Progenitor cell of endocrine pancreas (in vitro differentiated cells): ENCODE measurements at regions not wholly inside any gene's neighbourhood (a gene's known extent, or its start where the extent isn't known, plus 50 kb on each side); places are given as distances from the start of the nearest gene placed in this dataset.

Experiments
- DNase-seq: peaks from one replicate; pipeline ENCODE4 v3.0.0; 2021; ENCODE audit warnings: low spot score; ENCODE audit not compliant: unreplicated experiment
- H3K27ac Mint-ChIP-seq: 2 replicates; pipeline ENCODE4 v1.8.0; 2021; ENCODE audit warnings: mild to moderate bottlenecking, moderate library complexity, mixed read lengths
- H3K27me3 Mint-ChIP-seq: 2 replicates; pipeline ENCODE4 v1.8.0; 2021; ENCODE audit warnings: mixed read lengths
- H3K36me3 Mint-ChIP-seq: 2 replicates; pipeline ENCODE4 v1.8.0; 2022; ENCODE audit warnings: mixed read lengths; ENCODE audit not compliant: insufficient read depth
- H3K4me1 Mint-ChIP-seq: 2 replicates; pipeline ENCODE4 v1.8.0; 2021; ENCODE audit warnings: low read depth, mixed read lengths
- H3K4me3 Mint-ChIP-seq: 2 replicates; pipeline ENCODE4 v1.8.0; 2021; ENCODE audit warnings: low read depth, mild to moderate bottlenecking, moderate library complexity, mixed read lengths
- H3K9me3 Mint-ChIP-seq: 2 replicates; pipeline ENCODE4 v1.8.0; 2021; ENCODE audit warnings: low read depth, mixed read lengths
- TF ChIP-seq, protein P1 (sequence below): fragments of 200-600 bp; sonication (generic); IDR thresholded peaks from one replicate; pipeline ENCODE4 v1.5.0; 2021; ENCODE audit warnings: antibody characterized with exemption, mild to moderate bottlenecking; ENCODE audit not compliant: unreplicated experiment

DNA sequence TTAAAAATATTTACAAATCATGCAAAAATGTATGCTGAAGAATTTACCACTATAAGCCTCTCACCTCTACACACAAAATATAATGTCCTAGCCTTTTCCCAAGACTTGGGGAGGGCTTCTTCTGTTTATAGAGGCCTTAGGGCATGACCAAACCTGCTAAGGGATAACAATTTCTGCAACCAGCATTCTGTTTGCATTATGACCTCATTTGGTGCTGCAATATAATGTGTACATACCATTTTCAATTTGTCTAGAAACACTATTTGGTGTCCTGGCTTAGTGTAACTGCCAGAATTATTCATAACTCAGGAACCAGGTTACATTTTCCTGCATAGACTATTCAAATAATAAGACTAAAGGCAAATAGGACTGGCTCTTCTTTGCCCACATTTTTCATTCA is 446.6 kb upstream of the SORCS1 start:
- no peak for DNase-seq
- no peak overlapping the region for H3K27ac Mint-ChIP-seq
- no peaks in the 10 kb centered on the region for H3K9me3 Mint-ChIP-seq
- no peaks in the 10 kb centered on the region for H3K27me3 Mint-ChIP-seq
- H3K36me3 Mint-ChIP-seq = no peaks in the 10 kb centered on the region
- H3K4me1 Mint-ChIP-seq = no peaks in the 10 kb centered on the region
- TF ChIP-seq, protein P1, sequence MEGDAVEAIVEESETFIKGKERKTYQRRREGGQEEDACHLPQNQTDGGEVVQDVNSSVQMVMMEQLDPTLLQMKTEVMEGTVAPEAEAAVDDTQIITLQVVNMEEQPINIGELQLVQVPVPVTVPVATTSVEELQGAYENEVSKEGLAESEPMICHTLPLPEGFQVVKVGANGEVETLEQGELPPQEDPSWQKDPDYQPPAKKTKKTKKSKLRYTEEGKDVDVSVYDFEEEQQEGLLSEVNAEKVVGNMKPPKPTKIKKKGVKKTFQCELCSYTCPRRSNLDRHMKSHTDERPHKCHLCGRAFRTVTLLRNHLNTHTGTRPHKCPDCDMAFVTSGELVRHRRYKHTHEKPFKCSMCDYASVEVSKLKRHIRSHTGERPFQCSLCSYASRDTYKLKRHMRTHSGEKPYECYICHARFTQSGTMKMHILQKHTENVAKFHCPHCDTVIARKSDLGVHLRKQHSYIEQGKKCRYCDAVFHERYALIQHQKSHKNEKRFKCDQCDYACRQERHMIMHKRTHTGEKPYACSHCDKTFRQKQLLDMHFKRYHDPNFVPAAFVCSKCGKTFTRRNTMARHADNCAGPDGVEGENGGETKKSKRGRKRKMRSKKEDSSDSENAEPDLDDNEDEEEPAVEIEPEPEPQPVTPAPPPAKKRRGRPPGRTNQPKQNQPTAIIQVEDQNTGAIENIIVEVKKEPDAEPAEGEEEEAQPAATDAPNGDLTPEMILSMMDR = no peak
- no peak overlapping the region for H3K4me3 Mint-ChIP-seq

DNA sequence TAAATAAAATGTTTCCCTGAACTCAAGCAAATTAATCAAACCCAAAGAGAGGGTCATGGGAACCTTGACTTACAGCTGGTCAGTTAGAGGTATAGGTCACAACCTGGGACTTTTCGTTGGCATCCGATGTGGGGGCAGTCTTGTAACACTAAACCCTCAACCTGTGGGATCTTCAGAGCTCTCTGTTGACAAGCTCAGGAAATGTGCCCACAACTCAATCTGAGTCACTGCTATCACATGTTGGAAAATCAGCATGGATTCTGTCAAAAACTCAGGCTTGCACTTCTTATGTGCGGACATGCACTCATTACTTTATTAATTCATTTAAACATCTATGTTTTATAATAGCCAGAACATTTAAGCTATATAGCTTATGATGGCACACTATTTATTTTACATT is 424.6 kb upstream of the SORCS1 start:
- Mint-ChIP-seq H3K4me3 (no peak overlapping the region), H3K27me3 (no peaks in the 10 kb centered on the region), H3K27ac (no peak overlapping the region), H3K9me3 (peaks cover 12% of the 10 kb centered on the region), H3K36me3 (no peaks in the 10 kb centered on the region), H3K4me1 (no peaks in the 10 kb centered on the region)
- TF ChIP-seq, protein P1 = no peak
- DNase-seq = no peak

DNA sequence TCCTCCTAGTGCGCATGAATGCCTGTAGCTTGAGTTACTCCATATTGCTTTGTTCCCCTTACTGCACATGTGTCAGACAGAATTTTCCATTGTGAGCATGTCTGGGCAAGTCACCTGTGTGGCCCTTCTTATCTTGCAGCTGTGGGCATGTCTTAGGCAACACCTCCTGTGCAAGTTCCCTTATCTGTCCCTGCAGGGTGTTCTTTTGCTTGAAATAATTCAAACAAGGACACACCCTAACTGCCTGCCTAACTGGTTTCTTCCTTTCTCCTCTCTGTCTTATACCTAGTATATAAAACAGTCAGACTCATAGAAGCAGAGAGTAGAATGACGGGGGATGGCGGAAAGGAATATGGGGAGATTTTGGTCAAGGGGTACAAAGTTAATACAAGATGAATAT is 421.1 kb upstream of the SORCS1 start:
- H3K4me1 Mint-ChIP-seq = no peaks in the 10 kb centered on the region
- TF ChIP-seq, protein P1 = no peak
- no peaks in the 10 kb centered on the region for H3K36me3 Mint-ChIP-seq
- H3K27me3 Mint-ChIP-seq = no peaks in the 10 kb centered on the region
- H3K27ac Mint-ChIP-seq = no peak overlapping the region
- no peak for DNase-seq
- H3K9me3 Mint-ChIP-seq = peaks cover 15% of the 10 kb centered on the region
- no peak overlapping the region for H3K4me3 Mint-ChIP-seq

DNA sequence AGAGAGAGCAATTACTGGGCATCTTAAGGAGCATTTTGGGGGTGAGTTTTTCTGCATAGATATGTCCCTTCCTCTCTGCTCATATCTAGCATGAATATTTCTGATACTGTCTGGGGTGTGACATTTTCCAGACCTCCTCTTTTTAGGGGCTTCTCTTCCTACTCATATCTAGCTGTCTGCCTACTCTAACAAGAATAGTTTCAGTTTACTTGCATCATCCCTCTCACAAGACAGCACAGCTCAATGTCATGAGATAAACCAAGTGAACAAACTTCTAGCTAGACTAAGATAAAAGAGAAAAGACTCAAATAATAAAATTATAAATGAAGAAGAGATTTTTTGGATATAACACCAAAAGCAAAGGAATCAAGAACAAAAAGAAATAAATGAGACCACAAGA is 419.5 kb upstream of the SORCS1 start:
- H3K27me3 Mint-ChIP-seq = no peaks in the 10 kb centered on the region

DNA sequence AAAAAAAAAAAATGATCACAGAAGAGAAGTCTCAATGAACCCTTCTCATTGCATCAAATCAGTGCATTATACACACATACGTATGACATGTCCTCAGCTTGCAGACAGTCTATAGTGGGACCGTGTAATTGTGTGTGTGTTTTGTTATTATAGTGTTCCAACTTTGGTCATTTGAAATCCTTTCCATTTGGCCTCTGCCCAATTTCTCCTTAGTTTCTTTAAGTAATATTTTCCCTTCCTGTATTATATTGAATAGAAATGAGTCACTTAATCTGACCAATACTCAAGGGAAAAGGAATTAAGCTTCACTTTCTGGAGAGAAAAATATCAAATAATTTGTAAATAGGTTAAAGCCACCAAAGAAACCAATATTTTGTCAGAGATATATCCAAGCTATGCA is 415.5 kb upstream of the SORCS1 start:
- H3K4me3 Mint-ChIP-seq = no peak overlapping the region
- H3K27me3 Mint-ChIP-seq = no peaks in the 10 kb centered on the region
- H3K4me1 Mint-ChIP-seq = no peaks in the 10 kb centered on the region
- H3K27ac Mint-ChIP-seq = no peak overlapping the region
- TF ChIP-seq, protein P1 = no peak
- peaks cover 9% of the 10 kb centered on the region for H3K9me3 Mint-ChIP-seq
- H3K36me3 Mint-ChIP-seq = no peaks in the 10 kb centered on the region
- DNase-seq = no peak

More for the DNA sequence above, 419.5 kb upstream of the SORCS1 start:
- Mint-ChIP-seq H3K36me3 (no peaks in the 10 kb centered on the region), H3K27ac (no peak overlapping the region), H3K4me1 (no peaks in the 10 kb centered on the region), H3K4me3 (no peak overlapping the region), H3K9me3 (peaks cover 18% of the 10 kb centered on the region)
- no peak for DNase-seq
- TF ChIP-seq, protein P1 = no peak
